Renal pelvis (tissue), 1 donor: ENCODE measurements at regions not wholly inside any gene's neighbourhood (a gene's known extent, or its start where the extent isn't known, plus 50 kb on each side); places are given as distances from the start of the nearest gene placed in this dataset.
A peak's percentile ranks its signal among the peaks of the same experiment; 100 is the strongest.
"Not testable (repeated sequence)": the region's sequence is repeated elsewhere in the genome, so short reads cannot be mapped to it uniquely, and the experiment has no call there.

Experiments
- DNase-seq: peaks from one replicate; pipeline ENCODE4 v3.0.0-alpha.2; 2013

- DNase-seq: no peak
These were observed 349.4 kb upstream of the NFIA start for GRCh38 chr1:60732977-60733401.

GRCh38 chr1:60731321-60731720 is 351.0 kb upstream of the NFIA start:
- DNase-seq: no peak

DNA sequence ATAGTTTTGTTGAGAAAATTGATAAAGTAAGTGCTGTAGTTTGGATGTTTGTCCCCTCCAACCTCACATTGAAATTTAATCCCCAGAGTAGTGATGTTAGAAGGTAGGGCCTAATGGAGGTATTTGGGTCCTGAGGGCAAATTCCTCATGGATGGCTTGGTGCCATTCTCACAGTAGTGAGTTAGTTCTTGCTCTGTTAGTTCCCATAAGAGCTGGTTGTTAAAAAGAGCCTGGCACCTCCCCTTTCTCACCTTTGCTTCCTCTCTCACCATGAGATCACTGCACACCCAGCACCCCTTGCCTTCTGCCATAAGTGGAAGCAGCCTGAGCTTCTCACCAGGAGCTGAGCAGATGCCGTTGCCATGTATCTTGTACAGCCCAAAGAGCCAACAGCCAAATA is 354.8 kb upstream of the NFIA start:
- peak; percentile 57 for DNase-seq

- no peak for DNase-seq
These were observed 365.9 kb upstream of the NFIA start for GRCh38 chr1:60716472-60716871.

DNA sequence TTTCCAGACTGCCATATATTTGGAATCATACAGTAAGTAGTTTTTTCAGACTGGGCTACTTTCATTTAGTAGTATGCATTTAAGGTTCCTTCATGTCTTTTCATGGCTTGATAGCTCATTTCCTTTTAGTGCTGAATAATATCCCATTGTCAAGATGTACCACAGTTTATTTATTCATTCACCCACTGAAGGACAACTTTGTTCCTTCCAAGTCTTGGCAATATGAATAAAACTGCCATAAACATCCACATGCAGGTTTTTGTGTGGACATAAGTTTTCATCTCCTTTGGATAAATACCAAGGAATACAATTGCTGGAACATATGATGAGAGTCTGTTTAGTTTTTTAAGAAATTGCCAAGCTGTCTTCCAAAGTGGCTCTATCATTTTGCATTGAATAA is 366.4 kb upstream of the NFIA start:
- DNase-seq: no peak

DNA sequence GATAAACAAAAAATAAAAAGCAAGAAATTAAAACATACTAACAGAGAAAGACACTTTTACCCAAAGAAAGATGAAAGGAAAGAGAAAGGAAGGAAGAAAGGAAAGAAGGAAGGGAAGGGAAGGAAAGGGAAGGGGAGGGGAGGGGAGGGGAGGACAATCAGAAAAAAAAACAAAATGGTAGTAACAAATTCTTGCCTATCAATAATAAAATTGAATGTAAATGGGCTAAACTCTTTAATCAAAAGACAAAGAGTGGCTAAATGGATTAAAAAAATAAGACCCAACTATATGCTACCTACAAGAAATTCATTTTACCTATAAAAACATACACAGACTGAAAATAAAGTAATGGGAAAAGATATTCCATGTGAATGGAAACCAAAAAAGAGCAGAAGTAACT is 372.9 kb upstream of the NFIA start:
- no peak for DNase-seq

DNA sequence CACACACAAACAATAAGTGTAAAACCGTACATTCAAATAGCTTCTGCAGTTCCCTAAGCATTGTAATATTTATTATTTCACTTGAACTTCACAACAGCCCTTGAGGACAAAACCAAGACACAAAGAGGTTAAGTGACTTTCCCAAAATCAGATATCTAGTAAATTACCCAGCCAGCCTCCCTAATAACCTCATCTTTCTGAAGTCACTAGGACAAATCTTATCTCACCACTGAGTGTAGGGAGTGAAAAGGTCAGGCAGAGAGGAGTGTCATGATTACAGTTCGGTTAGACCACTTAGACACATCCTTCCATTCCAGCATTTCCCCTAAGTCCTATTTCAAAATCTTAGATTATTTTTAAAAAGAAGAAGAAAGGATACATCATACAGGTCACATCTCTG is 377.3 kb upstream of the NFIA start:
- DNase-seq: no peak

- no peak for DNase-seq
These were observed 379.2 kb upstream of the NFIA start for GRCh38 chr1:60703155-60703554.

DNA sequence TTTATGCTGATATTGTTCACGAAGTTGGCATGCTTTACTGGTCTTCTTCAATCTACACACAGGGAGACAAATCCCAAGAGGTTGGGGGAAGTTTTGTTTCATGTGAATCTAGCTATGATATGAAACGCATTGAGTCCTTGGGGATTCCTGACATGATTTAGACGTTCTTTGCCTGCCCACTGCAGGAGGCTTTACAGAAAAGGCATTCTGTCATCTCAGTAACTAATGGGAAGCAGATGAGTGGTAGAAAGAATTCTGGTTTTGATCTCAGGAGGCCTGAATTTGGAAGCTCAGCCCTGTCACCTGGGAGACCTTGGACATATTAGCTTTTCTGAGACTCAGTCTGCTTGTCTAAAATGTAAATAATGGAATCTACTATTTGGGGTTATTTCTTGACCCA is 383.0 kb upstream of the NFIA start:
- no peak for DNase-seq

DNA sequence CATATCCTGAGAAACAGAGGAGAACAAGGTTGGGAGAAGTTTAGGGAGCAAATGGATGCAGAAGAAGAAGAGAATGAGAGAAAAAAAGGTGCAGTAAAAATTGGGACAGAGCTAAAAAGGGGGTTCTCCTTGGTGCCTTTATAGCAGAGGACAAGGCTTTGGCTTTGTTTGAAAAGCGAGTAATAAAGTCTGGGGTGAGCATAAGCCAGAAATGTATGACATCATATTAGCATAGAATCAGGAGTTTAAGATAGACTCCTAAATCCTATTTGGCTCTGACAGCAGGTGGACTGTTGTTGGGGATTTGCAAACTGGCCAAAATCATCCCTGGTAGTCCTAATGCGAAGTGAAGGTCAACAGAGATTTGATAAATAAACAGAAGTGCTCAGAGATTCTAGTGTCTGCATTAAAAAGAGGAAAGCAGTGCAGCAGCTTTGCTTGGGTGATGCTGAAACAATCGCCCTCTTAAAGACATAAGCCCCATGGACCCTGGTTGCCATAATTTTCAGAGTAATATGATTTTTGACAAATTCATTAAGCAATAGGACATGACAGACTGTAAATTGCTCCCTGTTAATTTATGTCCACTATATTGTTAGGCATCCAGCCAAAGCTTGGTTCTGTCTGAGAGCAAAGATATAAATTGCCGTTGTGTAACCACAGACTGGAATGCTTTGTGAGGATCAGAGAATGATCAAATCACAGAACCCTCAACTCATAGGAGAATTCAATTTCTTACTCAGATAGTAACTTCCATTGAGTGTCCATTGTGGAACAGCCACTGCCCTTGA is 385.0 kb upstream of the NFIA start:
- no peak for DNase-seq

- DNase-seq: no peak
These were observed 385.8 kb upstream of the NFIA start for GRCh38 chr1:60696512-60696911.

DNA sequence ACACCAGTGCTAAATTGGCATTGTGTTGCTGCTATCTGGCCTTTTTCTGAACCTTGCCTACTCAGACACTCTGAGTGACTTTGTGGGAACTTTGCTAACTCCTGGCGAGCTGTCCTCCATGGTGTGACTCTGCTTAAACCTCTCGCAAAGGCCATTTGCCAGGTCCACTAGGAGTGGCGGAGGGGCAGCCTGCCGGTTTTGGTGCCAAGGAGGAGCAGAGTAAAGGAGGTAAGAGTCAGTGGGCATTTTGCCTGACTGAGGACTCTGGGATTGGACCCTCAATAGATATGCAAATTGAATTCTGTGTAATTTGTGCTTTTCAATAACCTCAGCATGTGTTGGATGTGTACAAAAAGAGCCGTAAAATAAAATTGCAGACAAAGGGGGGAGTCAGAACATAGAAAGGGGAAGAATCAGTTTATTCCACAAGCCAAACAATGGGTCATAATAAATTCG is 386.6 kb upstream of the NFIA start:
- no peak for DNase-seq

DNA sequence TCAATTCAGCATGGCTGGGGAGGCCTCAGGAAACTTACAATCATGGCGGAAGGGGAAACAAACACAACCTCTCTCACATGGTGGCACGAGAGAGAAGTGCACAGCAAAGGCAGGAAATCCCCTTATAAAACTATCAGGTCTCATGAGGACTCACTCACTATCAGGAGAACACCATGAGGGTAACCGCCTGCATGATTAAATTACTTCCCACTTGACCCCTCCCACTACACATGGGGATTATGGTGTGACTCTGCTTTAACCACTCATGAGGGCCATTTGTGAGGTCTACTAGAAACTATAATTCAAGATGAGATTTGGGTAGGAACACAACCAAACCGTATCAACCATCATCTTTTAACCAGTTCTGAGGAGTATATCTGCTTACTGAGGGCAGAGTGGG is 387.4 kb upstream of the NFIA start:
- DNase-seq: no peak

GRCh38 chr1:60692031-60692430 is 390.3 kb upstream of the NFIA start:
- DNase-seq: no peak

- not testable (repeated sequence) for DNase-seq
These were observed 394.1 kb upstream of the NFIA start for GRCh38 chr1:60688221-60688620.

GRCh38 chr1:60681095-60681860 is 401.1 kb upstream of the NFIA start:
- no peak for DNase-seq

- no peak for DNase-seq
These were observed 402.6 kb upstream of the NFIA start for GRCh38 chr1:60679524-60680375.

GRCh38 chr1:60678802-60679201 is 403.6 kb upstream of the NFIA start:
- DNase-seq: no peak

DNA sequence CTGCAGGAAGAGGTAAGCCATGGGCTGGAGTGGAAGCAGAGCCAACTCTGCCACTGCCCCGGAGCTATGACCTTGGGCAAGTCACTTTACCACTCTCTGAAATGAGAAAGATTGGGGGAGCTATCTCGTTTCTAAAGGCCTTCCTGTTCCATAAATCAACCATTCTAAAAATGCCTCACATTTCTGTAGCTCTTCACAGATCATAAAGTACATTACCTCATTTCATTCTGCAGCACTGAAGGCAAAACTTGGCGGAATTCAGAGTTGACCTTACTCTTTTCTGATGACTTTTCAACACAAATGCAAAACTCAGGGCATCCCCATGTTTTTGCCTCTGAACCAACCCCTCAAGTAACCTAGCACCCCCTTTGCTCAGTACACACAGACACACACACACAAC is 404.0 kb upstream of the NFIA start:
- peak; percentile 16 for DNase-seq

DNA sequence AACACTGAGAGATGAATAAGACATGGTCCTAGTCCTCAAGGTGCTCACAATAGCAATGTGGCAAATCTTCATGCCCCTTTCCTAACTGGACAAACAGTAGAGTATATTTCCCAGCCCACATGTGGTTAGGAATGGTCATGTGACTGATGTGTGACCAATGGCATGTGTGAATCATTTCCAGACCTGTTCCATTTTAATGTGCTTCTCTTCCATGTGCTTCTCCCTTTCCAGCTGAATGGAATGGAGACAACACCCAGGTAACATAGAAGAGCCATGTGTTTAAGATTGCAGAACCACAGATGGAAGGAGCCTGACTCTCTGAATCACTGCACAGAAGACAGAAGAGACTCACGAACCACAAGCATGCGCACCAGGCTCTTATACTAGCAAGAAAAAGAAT is 409.9 kb upstream of the NFIA start:
- DNase-seq: no peak

DNA sequence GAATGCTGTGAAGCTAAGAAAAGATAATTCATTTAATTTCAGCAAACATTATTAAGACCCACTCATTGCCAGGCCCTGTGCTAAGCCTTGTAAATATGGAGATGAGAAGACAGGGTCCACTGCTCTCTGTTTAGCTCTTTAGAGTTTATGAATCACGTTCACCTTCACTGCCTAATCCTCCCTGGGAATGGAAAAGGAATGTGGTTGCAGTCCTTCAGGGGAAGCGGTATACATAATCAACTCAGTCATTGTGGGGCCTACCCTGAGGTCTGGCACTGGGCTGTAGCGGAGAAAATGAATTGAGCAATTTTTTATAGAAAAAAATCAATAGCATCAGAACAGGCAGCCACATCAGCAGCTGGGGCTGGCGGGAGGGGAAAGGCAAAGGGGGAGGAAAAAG is 412.1 kb upstream of the NFIA start:
- peak; percentile 23 for DNase-seq

GRCh38 chr1:60668585-60668984 is 413.8 kb upstream of the NFIA start:
- no peak for DNase-seq

DNA sequence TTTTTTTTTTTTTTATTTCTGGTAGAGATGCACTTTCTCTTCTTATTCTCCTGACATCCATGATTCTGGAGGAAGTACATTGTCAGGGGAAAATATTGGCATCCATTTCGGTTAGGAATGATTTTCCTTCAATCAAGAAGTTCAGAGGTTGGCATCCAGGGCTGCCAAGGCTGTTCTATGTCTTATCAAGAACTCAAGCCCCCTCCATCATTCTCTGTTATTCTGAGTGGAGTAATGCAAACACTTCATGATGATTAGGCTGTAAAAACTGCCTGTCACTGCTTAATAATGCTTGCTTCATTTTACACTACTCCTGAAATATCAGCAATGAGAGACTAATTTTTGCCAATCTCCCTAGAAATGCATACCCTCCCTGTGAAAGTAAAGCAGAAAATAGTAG is 417.1 kb upstream of the NFIA start:
- DNase-seq: no peak
